ENCODE measurements at regions not wholly inside any gene's neighbourhood (a gene's known extent, or its start where the extent isn't known, plus 50 kb on each side); places are given as distances from the start of the nearest gene placed in this dataset.

DNA sequence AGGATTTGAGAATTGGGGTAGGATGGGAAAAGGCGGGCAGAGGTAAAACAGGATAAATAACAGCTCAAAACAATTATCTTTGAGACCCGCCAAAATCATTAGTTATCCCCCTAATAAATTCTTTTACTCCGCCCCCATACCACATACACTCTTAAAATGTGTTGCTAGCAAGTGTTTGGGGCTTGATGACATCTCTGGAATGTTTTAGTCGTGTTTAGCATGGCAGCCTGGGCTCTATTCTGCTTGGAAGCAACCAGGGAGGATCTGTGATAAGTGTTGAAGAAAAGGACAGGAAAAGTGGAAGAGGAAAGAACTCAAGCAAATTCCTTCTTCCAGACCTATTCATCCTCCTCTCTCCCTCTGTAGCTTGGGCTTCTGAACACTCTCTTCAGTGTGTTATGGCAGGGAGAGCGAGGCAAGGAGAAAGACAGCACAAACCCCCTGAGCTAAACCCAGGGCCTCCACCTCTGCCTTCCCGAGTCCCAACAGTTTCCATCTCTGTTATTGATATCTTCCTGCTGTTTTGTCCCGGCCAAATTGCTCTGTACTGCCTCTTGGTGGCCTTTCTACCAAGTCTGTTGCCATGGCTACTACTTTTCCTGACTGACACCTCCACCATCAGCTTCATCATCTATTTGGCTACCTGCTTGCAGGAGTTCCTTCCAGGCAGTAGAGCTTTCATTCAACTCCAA, 135.8 kb downstream of the RPL22L1 start:
- DNase-seq (ENCODE audit: insufficient read length, low spot score): no peak
- no peak for FAIRE-seq

GRCh38 chr3:170732660-170733245, 137.2 kb downstream of the RPL22L1 start:
- no peak for FAIRE-seq
- no peak for DNase-seq (ENCODE audit: insufficient read length, low spot score)

- no peak for FAIRE-seq
- no peak for DNase-seq (ENCODE audit: insufficient read length, low spot score)
These were observed 138.7 kb downstream of the RPL22L1 start for GRCh38 chr3:170731281-170731680.

GRCh38 chr3:170730071-170730812, 139.8 kb downstream of the RPL22L1 start:
- DNase-seq (ENCODE audit: insufficient read length, low spot score): no peak
- FAIRE-seq: no peak

- FAIRE-seq (no peak), DNase-seq (ENCODE audit: insufficient read length, low spot score) (no peak)
These were observed 141.8 kb downstream of the RPL22L1 start for GRCh38 chr3:170728181-170728580.

- no peak for FAIRE-seq
- no peak for DNase-seq (ENCODE audit: insufficient read length, low spot score)
These were observed 141.9 kb upstream of the SLC7A14 start for GRCh38 chr3:170727754-170728153.

DNA sequence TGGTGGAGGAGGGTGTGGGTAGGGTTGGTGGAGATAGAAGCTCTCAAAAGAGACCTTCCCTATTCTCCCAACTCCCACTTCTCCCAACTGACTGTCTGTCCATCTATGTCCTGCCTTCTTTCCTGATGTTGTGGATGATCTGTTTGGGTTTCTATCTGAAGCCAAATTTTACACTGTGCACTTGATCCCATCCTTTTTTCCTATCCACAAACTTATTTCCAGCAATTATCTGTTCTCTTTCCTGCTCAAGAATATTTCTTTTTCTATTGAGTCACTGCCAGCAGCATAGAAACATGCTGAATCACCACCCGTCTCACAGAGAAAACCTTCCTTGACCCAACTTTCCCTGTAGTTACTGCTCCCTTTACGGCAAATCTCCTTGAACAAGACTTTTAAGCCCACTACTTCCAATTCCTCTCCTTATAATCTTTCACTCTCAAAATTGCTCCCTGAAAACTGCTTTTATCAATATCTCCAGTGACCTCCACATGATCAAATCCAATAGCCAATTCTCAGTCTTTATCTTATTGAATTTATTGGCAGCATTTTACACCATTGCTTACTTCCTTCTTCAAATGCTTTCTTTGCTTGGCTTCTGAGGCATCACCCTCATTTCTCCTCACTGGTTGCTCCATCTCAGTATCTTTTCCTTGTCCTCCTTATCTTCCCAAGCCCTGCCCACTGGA, 141.2 kb upstream of the SLC7A14 start:
- no peak for DNase-seq (ENCODE audit: insufficient read length, low spot score)
- FAIRE-seq: no peak

GRCh38 chr3:170725285-170725731, 139.4 kb upstream of the SLC7A14 start:
- no peak for FAIRE-seq
- no peak for DNase-seq (ENCODE audit: insufficient read length, low spot score)

DNA sequence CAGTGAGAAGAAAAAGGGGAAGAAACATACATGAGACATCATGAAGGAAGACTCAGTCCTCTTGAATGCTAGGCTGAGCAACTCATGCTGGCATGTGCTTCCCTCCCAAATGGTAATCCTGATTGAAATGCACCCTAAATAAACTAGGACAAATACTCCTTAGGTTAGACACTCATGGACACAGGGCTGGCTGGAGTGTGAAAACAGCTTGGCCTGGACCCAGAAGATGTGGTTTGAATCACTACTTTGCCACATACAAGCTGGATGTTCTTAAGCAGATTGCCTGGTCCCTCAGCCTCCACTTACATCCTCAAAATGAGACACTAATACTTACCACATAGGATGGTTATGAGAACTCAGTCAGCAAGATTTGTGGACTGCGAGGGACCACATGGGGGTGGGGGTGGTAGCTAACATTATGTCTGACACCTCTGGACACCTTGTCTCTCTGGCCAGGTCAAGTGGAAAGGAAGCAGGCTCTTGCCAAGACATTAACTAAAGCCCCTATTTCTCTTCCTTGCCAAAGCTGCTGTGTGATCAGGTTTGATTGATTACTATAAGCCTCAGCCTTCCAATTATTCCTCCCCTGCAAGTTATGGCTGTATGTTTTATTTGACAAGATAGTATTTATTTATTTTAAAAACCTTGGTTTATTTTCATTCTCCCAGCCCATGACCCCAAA, 138.9 kb upstream of the SLC7A14 start:
- FAIRE-seq (no peak), DNase-seq (ENCODE audit: insufficient read length, low spot score) (no peak)

GRCh38 chr3:170723241-170723640, 137.4 kb upstream of the SLC7A14 start:
- DNase-seq (ENCODE audit: insufficient read length, low spot score) (no peak), FAIRE-seq (no peak)

- DNase-seq (ENCODE audit: insufficient read length, low spot score) (no peak), FAIRE-seq (no peak)
These were observed 135.7 kb upstream of the SLC7A14 start for GRCh38 chr3:170721563-170721962.

DNA sequence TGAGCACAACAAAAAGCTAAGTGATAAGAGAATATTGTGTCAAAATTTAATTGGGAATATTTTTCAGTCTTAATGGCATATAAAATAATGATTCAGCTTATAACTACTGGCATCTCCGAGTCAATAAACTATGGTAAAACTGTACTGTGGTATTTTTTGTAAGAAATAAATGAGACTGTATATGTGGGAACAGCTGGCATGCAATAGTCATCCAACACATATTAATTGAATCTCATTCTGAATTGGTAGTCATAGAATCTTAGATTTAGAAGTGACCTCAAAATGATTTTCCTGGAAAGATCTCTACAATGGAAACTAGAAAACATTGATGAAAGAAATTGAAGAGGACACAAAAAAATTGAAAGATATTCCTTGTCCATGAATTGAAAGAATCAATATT, 133.4 kb upstream of the SLC7A14 start:
- FAIRE-seq: no peak
- no peak for DNase-seq (ENCODE audit: insufficient read length, low spot score)

DNA sequence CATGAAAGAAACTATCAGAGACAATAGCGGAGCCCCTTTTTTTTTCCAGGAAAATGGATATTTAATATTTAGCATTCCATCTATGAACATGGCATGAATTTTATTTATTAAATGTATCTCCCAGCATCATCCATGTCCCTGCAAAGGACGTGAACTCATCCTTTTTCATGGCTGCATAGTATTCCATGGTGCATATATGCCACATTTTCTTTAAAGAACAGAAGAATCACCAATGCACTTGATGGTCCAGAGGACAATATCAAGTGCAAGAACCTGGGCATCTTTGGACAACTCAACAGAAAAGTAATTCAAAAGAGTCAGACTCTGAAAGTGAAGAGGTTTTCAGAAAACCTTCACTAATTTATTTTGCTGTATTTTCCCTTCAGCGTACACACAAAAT, 133.0 kb upstream of the SLC7A14 start:
- DNase-seq (ENCODE audit: insufficient read length, low spot score) (no peak), FAIRE-seq (no peak)

DNA sequence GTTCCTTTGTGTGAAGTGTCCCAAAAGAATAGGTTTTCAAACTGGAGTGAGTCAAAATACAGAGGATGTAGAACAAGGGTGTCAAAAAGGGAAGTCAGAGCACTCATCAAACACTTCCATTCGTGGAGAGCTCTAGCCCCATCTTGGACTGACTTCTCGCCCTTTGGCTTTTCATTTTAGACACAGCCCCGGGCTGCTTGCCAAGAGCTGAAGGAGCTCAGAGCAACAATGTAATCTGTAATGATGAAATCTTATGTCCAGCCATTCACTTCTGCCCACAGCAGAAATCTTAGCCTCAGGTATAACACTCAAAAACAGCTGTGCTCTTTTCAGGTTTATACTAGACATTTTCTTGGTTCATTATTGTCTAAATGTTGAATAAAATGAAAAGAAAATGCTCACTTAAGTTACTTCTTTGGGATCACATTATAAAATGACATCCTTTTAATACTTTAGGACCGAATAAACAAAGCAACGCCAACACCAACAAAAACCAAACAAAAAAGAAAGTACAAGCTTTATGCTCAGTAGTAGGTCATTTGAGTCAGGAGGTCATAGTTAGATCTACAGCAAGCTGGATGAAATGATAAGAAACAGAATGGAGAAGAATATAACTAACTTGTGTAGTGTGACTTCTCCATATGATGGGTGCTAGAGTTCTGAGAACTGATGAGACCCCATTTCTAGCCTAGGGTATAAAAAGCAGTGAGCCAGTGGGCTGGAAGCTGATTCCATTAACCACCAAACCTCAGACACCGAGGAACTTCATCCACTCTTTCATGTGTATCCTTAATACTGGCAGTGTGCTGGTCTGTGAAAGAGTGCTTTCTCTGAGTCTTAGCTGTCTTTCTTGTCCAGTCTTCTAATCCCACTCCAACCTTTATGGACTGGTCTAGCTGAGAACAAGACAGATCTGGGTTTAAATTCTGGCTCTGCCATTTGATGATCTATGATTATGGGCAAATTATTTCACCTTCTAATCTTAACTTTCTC, 131.8 kb upstream of the SLC7A14 start:
- FAIRE-seq: no peak
- no peak for DNase-seq (ENCODE audit: insufficient read length, low spot score)

GRCh38 chr3:170716172-170716805, 130.4 kb upstream of the SLC7A14 start:
- DNase-seq (ENCODE audit: insufficient read length, low spot score) (no peak), FAIRE-seq (no peak)

- DNase-seq (ENCODE audit: insufficient read length, low spot score) (no peak), FAIRE-seq (no peak)
These were observed 129.0 kb upstream of the SLC7A14 start for GRCh38 chr3:170714562-170715535.

GRCh38 chr3:170714122-170714521, 128.2 kb upstream of the SLC7A14 start:
- FAIRE-seq (no peak), DNase-seq (ENCODE audit: insufficient read length, low spot score) (no peak)

DNA sequence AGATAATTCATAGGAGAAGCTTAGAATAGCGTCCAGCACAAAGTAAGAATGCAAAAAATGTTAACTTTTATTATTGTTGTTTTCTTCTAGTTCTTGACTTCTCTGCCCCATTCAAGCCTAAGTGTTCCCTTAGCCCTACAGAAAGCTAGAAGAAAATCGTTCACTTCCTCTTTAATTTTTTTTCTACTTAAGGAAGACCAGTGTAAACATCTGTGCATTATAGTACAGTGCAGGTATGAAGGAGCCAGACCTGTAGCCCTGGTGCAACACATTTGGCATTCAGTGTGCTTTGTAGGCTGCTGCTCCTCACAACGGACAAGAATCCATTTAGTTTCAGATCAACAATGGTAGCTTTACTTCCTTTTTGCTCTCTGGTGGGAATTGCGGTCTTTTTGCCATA, 127.8 kb upstream of the SLC7A14 start:
- FAIRE-seq (no peak), DNase-seq (ENCODE audit: insufficient read length, low spot score) (no peak)
